DMS79 treated with DMSO at 0.1 percent for 48 hours (cell line): ENCODE measurements at regions not wholly inside any gene's neighbourhood (a gene's known extent, or its start where the extent isn't known, plus 50 kb on each side); places are given as distances from the start of the nearest gene placed in this dataset.
A peak's percentile ranks its signal among the peaks of the same experiment; 100 is the strongest.

Source experiments
- DNase-seq: peaks from one replicate; lab custom pipeline; 2025; lab: John Stamatoyannopoulos, UW

DNA sequence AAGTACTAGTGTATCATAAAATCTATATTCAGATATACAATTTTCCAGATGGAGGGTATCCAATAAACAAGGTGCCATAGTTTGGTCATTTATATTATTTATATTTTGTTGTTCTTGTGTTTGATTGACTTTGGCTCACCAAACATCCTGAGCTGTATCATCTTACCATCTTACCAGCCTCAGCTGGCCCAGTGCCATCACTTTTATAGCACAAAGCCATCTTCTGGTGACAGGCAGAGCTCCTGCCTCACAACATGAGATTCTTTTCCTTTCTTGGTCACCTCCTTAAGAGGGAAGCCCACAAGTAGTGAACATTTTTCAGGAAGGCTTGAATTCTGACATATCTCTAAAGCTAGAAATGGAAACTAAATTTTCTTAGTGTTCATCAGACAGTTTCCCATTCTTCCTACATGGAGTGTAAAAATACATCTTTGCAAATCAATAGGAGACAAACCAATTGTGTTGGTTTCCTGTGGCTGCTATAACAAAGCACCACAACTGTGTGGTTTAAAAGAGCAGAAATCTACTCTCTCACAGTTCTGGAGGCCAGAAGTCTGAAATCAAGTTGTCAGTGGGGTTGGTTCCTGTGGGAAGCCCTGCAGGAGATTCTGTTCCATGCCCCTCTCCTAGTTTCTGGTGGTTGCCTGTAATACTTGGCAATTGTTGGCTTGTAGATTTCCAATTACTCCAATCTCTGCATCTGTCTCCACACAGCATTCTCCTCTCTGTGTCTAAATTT is 341.8 kb downstream of the MAN2A1 start:
- peak; percentile 19 for DNase-seq

DNA sequence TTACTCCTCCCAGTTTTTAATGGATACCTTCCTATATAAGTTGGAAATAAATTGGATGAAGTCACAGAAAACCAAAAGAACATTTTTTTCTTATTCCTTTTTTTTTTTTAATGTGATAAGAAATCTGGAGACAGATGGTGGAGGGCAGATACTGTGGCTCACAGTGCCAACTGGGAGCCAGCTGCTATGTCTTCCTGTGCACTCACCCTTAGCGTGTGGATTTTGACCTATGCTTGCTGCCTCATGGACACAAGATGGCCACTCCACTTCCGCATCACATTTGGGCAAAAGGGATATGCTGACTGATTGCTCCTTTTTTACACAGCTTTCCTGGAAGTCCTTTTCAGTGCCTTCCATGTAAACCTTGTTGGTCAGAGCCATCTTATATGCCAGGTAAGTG is 342.6 kb downstream of the MAN2A1 start:
- no peak for DNase-seq

DNA sequence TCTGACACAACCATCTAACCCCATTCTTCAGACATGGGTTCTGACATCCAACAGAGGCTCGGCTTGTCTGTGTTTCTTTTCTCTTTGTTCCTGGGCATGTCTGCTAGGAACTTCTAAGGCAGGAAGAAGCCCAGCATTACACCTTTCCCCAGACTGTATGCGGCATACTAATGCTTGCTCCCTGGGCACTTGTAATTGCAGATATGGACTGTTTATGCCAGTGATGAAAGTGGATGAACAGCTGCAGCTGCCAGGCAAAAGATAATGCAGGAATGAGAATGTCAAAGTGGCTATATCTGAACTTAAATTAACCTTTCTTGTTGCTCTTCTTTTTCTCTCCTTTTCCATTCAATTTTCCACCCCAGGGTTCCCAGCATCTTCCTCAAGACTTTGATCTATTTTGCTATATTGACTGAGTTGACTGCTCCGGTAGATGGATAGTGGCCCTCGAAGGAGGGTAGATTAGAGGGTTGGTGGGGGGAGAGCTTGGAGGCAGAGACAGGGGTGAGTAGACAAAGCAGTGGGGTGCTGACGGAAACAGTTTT is 344.4 kb downstream of the MAN2A1 start:
- no peak for DNase-seq

DNA sequence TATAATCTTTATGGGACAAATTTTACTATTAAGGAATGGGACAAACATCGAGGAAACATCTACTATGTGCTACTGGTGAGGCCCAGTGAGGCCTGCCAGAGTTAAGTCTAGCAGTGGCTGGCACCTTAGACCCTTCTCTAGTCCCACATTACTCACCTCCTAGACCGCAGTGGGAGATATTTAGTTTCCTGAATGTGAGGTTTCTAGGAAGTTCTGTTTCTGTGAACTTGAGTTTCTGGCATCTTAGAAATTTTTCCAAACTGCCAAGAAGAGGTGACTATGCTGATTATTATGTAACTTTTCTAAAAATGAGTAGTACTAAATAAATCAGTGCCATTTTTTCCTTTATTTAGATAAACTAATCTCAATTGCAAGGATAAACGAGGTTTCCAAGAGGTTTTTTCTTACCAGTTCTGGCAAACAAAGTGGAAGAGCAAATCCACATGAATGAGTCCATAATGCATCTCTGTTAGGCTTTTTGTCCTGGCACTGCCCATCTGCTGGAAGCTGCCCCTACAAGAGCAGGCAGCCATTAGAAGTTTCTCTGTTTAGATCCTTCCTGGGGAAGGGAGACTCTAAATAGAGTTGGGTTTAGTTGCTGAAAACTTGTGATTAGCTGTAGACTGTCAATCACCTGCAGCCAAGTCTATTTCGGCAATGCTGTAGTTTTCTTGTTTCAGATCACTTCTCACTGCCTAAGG is 348.7 kb downstream of the MAN2A1 start:
- DNase-seq, result no peak

DNA sequence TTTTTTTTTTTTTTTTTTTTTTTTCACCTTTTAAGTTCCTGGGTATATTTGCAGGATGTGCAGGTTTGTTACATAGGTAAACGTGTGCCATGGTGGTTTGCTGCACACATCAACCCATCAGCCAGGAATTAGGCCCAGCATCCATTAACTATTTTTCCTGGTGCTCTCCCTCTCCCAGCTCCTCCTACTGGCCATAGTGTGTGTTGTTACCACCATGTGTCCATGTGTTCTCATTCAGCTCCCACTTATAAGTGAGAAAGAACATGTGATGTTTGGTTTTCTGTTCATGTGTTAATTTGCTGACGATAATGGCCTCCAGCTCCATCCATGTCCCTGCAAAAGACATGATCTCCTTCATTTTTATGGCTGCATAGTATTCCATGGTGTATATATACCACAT is 350.5 kb downstream of the MAN2A1 start:
- no peak for DNase-seq

DNA sequence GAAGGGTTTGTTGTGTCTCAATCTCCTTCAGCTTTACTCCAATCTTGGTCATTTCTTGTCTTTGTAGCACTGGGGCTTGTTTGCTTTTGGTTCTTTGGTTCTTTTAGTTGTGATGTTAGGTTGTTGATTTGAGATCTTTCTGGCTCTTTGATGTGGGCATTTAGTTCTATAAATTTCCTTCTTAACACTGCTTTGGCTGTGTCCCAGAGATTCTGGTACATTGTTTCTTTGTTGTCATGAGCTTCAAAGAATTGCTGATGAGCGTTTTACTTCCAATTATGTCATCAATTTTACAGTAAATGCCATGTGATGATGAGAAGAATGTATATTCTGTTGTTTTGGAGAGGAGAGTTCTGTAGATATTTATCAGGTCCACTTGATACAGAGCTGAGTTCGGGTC is 353.3 kb downstream of the MAN2A1 start:
- DNase-seq, result no peak

DNA sequence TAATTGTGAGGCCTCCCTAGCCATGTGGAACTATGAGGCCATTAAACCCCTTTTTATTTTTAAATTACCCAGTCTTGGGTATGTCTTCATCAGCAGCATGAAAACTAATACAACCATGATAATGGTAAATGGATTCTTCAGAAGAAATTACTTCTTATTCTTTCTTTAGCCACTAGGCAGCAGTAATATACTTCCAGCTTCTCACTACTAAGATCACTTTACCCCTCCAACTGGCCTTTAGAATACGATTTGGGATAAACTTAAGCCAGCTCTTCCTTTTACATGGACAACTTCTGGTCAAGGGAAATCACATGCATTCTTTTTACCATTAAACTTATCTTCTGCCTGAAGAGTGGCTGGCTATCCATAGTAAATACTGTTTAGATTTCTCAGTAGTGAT is 355.4 kb downstream of the MAN2A1 start:
- no peak for DNase-seq

DNA sequence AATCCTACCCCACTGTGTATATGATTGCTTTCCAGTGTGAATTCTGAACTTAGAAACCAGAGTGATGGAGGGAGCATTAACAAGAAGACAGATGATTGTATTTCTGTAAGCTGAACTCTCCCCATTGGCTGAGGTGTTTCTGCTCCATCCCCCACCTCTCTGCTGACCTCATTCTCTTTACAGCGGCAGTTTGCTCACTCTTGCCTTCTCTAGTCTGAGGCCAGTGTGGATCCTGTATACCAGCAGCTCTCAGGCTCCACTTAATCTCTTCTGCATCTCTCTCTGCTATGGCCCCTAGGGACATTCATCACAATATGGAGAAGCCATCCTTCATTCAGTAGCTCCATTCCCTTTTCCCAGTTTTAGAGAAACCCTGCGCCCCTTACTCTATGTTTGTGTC is 358.8 kb downstream of the MAN2A1 start:
- DNase-seq, result no peak

DNA sequence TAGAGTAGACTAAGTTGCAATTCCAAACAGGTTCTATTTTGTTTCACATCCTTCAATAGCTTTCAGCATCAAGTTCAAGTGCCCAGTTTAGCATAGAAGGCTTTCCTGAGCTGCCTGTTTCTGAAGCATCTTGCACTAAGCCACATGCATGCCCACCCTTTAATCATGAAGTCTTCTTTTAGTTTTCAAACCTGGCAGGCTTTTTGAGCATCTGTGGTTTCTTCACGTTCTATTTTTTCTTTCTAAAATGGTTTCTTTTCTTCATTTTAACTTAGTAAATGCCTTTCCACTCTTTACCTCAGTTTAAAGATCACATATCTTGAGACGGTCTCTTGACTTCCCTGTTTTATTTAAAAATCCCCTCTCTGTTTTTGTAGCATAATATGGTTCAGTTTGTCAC is 360.1 kb downstream of the MAN2A1 start:
- no peak for DNase-seq

DNA sequence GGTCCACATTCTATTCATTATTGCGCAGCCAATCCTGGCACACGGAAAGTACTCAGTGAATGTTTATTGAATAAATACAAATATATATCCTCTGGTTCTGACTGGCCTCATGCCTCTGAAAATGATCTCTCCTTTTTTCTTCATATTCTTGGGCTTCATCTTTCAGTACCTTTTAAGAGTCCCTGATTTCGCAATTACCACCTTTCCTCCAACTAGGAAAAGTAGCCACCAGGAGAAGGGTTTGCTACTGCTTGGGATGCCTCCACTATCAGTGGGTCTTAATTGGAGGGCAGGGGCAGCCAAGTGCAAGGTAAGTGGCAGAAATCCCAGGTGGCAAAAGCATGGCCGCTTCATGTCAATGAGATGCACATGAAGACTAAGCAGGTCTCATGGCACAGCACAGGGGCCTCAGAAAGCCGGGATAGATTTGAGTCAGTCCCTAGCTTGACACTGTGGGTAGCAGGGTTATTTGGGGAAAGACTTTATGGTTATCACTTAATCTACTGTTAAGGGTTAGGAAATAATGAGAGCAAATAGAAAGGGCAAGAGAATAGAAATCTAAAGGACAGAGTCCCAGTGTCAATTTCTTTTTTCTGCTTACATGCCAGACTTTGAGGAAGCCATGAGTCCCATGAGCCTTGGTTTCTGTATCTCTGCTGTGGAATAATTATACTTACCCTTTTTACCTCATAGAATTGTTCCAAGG is 361.1 kb downstream of the MAN2A1 start:
- DNase-seq, result no peak

DNA sequence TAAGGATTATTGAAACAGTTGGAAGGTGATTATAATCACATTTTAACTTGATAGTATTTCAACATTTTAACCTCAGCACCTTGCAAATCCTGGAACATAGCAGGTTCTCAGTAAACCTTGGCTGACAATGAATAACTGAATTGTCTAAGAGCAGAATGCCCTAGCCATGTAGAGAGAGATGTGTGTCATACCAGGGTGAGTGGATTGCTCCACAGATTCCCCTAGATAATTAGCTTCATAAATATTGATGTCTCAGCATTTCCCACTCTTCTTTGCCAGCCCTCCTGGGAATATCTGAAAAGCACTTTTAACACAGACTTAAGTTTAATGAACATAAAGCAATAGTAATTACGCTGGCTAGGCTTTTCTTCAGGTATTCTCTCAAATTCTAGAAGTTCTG is 363.5 kb downstream of the MAN2A1 start:
- no peak for DNase-seq

DNA sequence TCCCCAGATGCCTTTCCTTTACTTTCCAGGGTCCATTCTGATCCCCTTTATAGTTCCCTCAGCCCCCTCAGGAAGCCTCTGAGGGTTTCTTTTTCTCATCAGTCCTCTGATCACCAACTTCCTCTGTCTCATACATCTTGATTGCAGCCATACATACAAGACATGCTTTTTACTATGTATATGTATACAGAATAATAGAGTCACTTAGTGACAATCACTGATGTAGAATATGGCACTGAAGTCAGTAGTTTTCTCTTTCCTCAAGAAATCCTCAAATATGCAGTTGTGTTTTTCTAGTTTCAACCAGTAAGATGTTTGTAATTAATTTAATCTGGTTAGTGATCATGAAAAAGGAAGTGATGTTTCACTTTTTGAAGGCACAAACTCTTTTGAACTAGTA is 364.1 kb downstream of the MAN2A1 start:
- DNase-seq, result no peak

DNA sequence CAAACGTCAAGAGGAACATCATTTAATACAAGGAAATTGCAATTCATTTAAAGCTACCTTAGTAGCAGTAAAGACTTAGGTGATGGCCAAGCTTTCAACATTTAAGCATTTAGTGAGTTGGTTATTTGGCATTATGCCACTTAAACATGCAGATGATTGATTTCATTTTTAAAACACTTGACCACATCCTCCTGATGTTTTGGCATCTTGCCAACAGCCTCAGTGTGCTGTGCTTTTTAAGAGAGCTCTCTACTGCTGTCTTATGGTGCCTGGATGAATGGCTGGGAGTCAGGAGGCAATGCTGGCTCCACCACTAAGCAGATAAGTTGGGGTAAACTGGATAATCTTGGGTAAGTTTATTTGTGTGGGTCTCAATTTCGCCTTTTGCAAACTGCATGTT is 364.5 kb downstream of the MAN2A1 start:
- peak; percentile 88 for DNase-seq

DNA sequence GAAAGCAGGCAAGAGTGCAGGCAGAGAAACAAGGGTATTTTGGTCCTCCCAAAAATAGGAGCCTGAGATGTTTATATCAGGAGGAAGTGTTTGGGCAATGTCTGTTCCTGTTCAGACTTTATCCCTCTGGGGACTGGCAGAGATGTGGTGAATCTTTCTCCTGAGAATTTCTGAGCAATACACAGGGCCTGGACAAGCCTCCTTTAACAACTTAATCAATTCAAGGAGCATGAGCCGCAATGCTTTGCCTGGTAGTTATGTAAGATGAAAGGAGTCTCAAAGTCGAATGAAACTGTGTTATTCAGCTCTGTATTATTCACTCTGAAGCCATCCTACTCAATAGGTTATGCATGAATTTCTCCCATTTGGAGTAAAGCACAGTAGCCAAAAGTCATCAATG is 365.6 kb downstream of the MAN2A1 start:
- peak; percentile 46 for DNase-seq

DNA sequence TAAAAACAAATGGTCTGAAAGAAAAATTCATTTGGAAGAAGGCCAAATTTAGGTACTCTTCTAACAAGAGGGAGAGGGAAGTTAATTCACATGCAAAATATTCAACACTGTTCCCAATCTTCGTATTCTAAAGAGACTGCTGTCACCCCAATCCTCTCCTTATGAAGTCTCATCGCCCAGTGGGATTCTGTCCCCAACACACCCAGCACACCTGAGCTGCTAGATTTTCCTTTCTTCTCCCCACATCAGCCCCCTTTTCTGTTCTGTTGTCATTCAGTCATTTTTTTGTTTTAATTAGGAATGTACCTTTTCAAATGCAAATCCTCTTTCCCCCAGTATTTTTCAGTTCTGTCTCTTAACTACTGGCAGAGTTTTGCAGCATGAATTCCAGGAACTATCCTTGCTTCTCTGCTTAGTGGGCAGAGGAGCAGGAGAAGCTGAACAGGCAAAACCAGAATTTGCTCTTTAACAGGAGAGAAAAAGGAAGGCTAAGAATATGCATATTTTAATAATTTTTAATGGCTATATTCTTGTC is 366.9 kb downstream of the MAN2A1 start:
- DNase-seq, result no peak

DNA sequence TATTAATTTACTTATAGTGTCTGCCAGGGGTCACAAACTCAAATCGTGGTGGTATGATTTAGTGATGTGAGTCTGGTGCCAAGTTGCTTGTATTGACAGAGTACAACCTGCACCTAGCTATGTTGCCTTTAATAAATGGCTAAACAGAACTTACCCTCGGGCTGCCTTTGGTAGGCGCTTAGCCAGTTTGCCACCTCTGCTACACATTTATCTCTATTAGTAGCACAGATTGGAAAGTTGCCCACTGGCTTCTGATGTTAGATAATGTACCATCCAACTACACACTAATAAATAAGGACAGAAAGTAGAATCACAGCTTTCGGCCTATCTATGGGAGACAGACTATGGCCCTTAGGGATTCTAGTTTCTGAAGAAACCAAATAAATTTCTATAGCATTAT is 368.4 kb downstream of the MAN2A1 start:
- DNase-seq, result no peak

DNA sequence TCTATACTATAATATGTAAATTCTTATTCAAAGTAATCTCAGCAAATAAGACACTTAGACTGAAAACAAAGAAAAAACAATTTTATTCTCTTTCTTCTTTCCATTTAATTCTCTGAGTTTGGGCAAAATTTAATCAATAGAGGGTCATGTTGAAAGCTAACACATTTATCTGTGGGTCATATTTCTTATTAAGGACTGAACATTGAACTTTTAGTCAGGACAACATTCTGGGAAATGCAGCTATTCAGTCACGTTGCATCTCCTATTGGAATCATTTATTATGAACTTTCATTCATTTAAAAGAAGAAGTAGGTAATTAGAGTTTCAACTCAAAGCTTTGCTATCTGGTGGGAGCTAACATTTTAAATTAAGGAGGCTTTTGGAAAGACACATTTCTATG is 372.5 kb downstream of the MAN2A1 start:
- no peak for DNase-seq

DNA sequence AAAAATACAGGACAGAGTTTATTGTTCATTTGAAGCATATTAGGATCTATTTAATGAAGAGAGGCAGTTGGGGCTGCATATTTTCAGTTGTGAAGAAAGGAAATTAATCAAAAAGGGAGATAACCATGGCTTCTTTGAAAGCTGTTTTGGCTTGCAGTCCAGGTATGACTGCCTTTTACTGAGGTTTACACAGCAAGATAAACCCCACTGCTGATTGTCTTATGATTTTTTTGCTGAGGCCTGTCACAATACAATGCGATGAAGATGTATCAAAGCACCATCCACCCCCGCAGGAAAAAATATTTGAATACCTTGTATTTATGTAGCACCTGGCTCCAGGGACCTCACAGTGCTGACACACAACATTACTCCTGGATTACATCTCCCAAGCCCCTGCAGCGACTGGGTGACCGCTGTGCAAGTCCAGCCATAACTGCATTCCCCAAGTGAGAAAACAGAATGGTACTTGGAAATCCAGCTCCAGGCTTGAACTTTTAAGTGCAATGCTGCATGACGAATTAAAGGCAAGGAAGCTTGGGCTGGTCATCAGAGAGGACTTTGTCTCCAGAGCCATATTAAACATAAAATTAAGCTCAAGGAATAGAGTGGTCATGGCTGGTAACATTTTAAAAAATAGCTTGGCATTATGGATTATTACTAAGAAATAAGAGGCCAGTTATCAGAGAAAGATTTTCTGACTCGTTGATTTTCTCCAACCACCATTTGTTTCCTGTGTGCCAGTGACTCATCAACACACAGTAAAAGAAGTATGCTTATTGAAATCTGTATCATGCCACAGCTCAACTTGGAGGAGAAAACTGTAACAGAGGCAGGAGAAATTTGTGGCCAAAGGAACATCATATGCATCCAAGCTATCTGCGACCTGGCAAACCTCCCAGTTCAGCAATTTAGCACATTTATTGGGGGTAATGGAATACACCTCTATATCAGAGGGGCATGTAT is 374.2 kb downstream of the MAN2A1 start:
- no peak for DNase-seq

DNA sequence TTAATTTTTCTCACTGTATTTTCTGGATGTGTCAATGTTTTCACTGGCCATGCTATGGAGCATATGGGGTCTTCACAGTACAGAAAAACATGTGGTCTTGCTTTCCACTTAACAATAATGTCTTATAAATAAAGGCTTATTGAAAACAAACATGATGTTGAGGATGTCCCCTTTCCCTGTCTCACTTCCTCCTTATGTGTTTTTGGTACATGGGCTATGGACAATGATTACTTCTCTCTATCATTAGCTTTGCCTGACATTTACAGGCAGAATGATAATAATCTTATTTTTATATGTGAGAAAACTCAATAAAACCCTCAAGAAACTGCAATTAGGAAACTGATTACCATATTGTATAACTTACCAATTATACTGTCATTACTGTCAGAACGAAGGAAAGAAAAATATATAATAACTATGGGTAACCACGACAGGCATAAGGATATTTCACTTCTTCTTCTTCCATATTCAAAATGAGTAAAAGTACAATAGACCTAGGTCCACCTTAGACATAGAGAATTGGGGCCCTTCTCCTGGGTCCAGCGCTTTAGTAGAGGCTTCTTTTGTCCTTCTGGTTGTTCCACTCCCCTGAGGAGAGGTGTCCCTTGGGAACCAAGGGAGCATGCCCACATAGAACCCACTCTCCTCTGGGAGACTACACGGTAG is 375.0 kb downstream of the MAN2A1 start:
- no peak for DNase-seq

DNA sequence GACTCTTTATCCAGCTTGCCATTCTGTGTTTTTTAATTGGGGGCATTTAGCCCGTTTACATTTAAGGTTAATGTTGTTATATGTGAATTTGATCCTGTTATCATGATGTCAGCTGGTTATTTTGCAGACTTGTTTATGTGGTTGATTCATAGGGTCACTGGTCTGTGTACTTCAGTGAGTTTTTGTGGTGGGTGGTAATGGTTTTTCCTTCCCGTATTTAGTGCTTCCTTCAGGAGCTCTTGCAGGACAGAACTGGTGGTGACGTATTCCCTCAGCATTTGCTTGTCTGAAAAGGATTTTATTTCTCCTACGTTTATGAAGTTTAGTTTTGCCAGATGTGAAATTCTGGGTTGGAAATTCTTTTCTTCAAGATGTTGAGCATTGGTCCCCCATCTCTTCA is 381.1 kb downstream of the MAN2A1 start:
- DNase-seq, result no peak

DNA sequence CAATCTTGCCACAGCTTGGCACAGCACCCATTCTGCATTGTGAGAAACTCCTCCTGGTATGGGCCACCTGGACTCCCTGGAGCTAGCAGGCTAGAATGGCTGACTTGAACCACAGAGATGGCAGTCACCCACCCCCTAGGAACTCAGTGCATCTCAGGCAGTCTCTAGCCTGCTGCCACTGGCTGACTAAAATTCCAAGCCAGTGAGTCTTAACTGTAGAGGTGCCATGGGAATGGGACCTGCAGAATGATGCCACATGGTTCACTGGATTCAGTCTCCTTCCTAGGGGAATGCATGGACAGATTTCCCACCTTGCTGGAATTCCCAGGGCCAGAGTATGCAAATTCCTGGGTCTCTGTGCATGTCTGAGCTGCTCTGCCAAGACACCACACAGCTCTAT is 382.9 kb downstream of the MAN2A1 start:
- no peak for DNase-seq
